GM12891 (cell line): ENCODE measurements at regions not wholly inside any gene's neighbourhood (a gene's known extent, or its start where the extent isn't known, plus 50 kb on each side); places are given as distances from the start of the nearest gene placed in this dataset.

Experiments used
- POLR2A ChIP-seq: IDR thresholded peaks from 2 replicates; pipeline ENCODE4 v1.6.1; 2011; ENCODE audit warnings: low read depth, low read length, control low read depth
- POLR2AphosphoS5 ChIP-seq: IDR thresholded peaks from 2 replicates; pipeline ENCODE4 v1.6.1; 2011; ENCODE audit warnings: low read depth, low read length, control low read depth
- SPI1 ChIP-seq: IDR thresholded peaks from 2 replicates; pipeline ENCODE4 v1.6.1; 2011; ENCODE audit warnings: low read depth, low read length, control low read depth
- TAF1 ChIP-seq: IDR thresholded peaks from 2 replicates; pipeline ENCODE4 v1.6.1; 2011; ENCODE audit warnings: low read depth, low read length, control low read depth

DNA sequence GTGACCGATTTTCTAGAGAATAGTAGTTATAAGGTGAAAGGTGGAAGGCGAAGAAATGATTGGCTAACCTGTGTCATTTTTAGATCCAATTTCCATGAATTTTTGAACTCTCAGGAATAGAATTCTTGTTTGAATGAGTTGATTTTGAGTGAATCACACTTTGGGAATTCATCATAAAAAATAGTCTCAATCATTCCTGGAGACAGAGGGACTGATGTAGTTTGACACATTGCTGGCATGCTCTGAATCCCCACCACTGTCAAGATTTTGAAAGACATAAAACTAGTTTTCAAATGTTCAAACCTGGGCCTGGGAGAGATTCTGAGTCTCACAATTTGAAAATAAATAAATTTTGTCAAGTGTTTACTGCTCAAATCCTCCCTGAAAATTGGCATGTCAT lies 861.4 kb upstream of the RAG2 start:
- TF ChIP-seq POLR2A, result no peak
- TF ChIP-seq POLR2AphosphoS5, result no peak
- no peak for TF ChIP-seq TAF1
- no peak for TF ChIP-seq SPI1
